PC-9 (cell line): ENCODE measurements at regions not wholly inside any gene's neighbourhood (a gene's known extent, or its start where the extent isn't known, plus 50 kb on each side); places are given as distances from the start of the nearest gene placed in this dataset.
A peak's percentile ranks its signal among the peaks of the same experiment; 100 is the strongest.

Source experiments
- EZH2 ChIP-seq: fragments of 200-600 bp; sonication (generic); IDR thresholded peaks from 2 replicates; pipeline ENCODE4 v1.8.0; 2017; ENCODE audit warnings: antibody characterized with exemption, low read depth
- TF ChIP-seq, protein P1 (sequence below): fragments of 200-600 bp; sonication (generic); conservative IDR thresholded peaks from 2 replicates; pipeline ENCODE4 v1.6.1; 2017; ENCODE audit warnings: mixed run types, antibody characterized with exemption, mild to moderate bottlenecking, moderate library complexity

DNA sequence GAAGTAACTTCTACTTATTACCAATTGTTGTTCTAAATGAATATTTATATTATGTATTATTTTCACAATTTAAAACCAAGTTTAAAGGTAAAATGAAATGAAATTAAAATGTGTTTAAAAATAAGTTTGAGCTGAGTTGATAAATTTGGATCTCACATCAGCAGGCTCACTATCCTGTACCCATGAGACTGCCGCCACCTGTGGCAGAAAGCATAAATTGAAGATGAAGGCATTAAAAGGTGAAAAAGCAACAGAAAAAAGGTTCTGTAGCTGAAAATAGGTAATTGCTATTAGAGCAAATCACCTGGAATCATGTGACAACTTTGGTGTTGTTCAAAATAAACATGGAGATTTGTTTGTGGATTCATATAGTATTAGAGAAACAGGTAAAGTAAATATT, 133.0 kb upstream of the CADM2 start:
- TF ChIP-seq, protein P1, sequence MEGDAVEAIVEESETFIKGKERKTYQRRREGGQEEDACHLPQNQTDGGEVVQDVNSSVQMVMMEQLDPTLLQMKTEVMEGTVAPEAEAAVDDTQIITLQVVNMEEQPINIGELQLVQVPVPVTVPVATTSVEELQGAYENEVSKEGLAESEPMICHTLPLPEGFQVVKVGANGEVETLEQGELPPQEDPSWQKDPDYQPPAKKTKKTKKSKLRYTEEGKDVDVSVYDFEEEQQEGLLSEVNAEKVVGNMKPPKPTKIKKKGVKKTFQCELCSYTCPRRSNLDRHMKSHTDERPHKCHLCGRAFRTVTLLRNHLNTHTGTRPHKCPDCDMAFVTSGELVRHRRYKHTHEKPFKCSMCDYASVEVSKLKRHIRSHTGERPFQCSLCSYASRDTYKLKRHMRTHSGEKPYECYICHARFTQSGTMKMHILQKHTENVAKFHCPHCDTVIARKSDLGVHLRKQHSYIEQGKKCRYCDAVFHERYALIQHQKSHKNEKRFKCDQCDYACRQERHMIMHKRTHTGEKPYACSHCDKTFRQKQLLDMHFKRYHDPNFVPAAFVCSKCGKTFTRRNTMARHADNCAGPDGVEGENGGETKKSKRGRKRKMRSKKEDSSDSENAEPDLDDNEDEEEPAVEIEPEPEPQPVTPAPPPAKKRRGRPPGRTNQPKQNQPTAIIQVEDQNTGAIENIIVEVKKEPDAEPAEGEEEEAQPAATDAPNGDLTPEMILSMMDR, result peak; percentile 33; the same call in 1 of the 2 replicates
- TF ChIP-seq EZH2, result no peak
